NCI-H187 (cell line): ENCODE measurements at regions not wholly inside any gene's neighbourhood (a gene's known extent, or its start where the extent isn't known, plus 50 kb on each side); places are given as distances from the start of the nearest gene placed in this dataset.

Experiments
- DNase-seq, 2 experiments: peaks; one replicate each; lab custom pipeline; 2025; lab: John Stamatoyannopoulos, UW

GRCh38 chr12:89858718-89859117 is 150.1 kb upstream of the ATP2B1 start:
- DNase-seq = no peak

- DNase-seq = no peak
These were observed 149.1 kb upstream of the ATP2B1 start for GRCh38 chr12:89857652-89858274.

- no peak for DNase-seq
These were observed 147.8 kb upstream of the ATP2B1 start for GRCh38 chr12:89856431-89856830.

DNA sequence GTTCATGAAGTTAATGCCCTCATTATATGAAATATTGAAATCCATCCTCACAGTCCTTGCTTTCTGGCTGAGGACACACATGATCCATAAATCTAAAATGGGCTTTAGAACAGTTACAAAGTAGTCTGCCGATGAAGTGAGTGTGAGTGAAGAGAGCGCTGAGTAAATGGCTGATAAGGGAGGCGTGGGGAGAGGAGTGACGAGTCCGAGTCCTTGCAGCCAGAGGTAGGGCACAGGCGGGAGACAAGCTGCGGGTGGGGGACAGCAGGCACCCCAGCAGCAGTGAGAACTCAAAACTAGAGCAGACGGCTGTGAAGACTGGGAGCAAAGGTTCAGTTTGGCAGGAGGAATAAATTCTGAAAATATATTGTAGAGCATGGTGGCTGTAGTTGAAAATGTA is 140.1 kb upstream of the ATP2B1 start:
- no peak for DNase-seq

DNA sequence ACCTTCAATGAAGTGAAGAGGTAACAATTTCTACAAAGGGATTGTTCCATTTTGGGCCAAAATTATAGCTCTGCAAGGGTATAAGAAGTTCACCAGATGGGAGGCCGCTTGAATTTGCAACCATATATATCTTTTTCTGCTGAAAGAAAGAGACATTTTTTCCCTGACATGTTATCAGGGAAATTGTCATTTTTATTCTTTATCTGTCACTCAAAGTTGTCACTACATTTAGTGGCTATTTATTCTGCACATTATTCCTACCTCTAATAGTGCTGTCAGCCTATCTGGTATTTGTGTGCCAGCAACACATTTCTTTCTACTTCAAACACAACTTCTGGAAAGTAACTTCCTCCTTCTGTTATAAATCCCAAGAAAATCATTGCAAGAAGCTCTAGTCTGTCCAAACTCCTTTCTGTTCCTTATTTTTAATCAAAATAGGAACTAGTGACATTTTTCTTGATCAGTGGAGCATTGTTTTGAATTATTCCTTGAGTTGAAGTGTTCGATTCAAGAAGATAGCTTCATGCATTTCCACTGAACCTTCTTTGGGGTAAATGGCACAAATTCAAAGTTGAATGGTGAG is 137.9 kb upstream of the ATP2B1 start:
- DNase-seq = no peak

DNA sequence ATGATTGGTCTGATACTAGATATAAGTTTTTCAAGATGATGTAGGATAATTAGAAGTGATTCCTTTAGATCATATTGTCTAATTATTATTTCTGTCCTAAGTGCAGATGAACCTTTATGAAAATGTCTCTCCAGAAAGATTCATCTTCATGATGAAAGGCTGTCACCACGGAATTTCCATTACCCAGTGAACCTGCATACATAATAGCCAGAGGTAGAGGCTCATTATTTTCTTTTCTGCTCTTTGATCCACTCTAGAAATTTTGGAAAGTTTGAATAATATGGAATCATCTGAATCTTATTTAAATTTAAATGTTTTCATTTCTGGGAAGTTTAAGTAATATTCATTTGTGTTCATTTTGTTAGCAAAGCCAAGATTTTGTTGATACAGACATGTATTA is 137.1 kb upstream of the ATP2B1 start:
- DNase-seq = no peak

- DNase-seq = no peak
These were observed 136.7 kb upstream of the ATP2B1 start for GRCh38 chr12:89845366-89845765.

DNA sequence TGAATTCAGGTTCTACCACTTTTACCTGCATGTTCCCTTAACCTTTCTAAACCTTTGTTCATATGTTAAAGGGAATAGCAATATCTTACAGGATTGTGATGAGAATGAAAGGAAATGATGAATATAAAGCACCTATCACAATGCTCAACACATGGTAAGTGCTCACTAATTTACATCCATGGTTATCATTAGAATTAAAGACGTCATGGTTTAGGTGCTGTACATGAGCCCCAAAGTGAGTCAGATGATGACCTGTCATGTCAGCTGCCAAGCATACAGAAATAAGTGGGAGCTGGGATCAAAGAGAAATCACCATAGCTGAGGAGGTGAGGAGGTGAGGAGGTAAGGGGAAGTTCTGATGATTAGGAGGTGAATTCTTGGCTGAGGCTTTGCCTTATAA is 135.9 kb upstream of the ATP2B1 start:
- DNase-seq = no peak

DNA sequence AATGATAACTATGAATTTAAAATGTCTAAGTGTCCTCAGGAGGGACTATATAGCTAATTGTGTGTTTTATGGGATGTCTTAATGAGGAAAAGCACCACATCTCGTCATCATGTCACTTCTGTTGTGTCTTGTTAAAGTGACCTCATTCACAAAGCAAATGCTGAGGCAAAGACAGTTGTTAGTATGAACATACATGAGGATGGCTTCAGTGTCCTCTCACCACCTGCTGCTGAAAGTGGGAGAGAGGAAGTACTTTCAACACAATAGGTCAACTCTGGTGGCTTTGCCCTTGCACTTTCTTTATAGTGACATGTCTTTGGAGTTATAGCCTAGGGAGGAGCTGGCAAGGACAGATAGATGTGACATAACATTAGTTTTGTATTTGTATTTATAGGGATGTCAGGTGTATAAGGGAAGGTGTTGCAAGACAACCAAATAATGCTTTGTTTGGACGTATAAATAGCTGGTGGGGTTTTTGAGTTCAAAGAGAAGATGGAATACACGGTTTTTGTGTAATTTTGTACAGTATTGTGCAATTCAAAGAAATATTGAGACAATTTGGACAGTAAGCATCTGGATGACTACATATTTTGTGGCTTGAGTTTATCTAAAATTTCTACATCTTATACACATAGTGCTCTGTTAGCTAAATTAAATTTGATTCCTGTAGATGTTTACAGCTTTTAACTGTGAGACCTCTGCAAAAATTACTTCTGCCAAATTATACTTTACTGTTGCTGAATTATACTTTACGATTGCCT is 131.7 kb upstream of the ATP2B1 start:
- DNase-seq = no peak

GRCh38 chr12:89839444-89839843 is 130.8 kb upstream of the ATP2B1 start:
- no peak for DNase-seq

- DNase-seq = no peak
These were observed 130.2 kb upstream of the ATP2B1 start for GRCh38 chr12:89838833-89839232.

GRCh38 chr12:89836026-89836425 is 127.4 kb upstream of the ATP2B1 start:
- DNase-seq = no peak

GRCh38 chr12:89834676-89835075 is 126.0 kb upstream of the ATP2B1 start:
- no peak for DNase-seq

DNA sequence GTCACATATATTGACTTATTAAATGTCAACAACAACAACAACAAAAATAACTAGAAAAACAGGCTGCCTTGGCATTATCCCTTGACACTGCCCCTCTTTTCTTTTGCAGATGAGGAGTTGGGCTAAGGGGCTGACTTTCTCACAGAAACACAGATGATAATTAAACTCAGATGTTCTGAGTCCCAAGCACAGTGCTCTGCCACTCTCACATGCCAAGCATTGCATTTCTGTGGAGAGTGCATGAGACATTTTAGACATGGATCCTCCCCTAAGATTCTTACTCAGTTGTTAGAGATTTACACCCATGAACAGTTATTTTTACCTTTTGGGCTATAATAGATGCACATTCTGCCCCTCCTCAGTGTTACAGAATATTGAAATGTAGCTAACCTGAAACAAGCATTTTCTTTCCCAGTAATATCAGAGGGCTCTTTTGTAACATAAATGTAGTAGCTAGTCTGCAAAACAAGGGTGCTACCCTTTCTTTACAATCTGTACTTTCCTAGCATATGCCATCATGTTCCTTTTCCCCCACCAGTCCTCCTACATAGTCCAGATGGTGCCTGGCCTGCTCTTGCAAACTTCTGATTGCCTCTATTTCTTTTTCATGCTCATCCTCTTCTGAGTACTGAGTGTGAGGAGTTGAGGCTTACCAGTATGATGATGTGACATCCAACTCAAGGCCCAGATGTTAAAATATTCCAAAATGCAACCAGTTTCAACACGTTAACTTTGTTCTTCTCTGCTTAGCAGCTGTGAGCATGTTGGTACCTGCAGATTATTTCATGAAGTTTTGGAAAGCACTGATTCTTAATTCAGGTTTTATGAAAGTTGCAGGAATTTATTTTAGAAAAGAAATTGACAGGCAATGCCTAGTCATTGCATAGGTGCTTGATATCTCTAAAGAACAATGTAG is 125.0 kb upstream of the ATP2B1 start:
- DNase-seq = no peak

DNA sequence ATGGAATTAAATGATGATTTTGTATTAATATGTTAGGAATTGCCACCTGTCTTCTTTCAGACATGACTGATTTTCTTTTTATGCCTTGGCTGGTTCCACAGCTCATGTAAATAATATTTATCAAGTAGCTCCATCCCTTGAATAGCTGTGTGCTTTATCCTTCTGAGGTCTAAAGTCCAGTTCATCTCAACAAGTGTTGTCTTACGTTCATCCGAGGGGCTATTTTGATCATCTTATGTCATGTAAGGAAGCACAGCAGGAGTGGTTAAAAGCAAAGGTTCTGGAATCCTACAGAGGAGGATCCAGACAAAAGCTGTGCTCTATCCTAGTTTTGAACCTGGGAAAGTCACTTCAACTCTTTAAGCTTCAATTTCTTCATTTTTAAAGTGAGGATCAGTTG is 123.7 kb upstream of the ATP2B1 start:
- DNase-seq = no peak

DNA sequence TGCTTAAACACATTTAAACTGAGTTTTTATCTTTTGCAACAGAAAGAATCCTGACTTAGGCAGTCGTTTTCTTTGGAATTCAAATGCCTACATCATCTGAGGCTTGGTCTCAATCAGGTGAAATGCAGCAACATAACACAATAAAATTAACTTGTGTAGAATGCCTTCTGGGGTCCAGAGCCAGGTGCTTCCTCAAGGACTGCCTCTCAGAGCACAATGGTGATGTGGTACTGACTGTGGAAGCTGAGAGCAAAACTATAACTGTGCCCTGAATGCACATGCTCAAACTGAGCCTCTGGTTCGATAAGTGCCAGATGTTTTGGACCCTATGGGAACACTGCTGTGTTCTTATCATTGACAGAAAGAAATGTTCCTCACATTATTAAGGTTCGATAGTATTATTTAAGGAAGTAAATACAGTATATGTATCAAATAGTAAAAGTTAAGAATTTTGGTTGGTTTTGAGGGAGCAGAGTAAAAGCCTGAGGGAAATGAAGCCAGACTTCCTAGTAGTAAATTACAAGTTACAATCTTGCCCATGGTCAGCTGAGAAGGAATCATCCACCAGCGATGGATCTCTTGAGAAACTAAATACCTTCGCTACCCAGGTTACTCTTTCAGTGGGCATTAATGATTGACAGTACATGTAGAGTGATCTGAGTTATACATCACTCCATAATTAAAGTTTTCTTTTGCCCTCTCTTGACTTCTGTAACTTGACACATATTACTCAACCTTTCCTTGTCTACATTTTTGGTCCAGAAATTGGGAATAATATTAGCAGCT is 122.9 kb upstream of the ATP2B1 start:
- no peak for DNase-seq

- DNase-seq = no peak
These were observed 120.9 kb upstream of the ATP2B1 start for GRCh38 chr12:89829434-89829975.

- DNase-seq = no peak
These were observed 119.9 kb upstream of the ATP2B1 start for GRCh38 chr12:89828575-89828974.

DNA sequence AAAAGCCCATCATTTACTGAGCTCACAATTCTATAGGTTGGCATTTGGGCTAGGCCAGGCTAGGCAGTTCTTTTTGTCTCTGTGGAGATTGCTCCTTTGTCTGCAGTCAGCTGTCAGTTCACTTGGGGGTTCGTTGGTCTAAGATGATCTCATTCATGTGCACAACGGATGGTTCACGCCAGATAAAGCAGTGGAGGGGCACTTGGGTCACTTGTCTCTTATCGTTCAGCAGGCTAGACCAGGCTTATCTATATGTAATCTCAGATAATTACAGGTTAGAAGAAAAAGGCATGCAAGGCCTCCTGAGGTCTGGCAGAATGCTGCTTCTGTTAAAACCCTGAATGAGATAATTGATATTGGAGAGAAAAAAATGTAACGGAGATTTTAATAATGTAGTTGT is 119.0 kb upstream of the ATP2B1 start:
- no peak for DNase-seq

DNA sequence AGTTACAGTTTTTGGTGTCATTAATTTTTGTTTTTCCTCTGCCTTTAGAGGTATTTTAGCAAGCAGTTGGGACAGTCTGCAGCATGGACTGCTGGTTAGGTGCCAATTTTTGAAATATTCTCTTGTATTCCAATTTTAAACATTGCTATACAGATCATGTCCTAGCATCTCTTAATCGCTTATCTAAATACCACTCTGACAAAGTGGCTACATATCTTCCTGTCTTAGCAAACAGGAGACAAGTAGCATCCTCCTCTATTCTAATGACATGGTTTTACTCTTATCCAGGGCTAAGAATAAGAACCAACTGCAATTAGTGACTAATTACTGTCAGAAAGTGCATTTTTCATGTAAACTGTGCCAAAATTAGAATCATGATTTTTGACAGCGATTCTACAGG is 117.8 kb upstream of the ATP2B1 start:
- no peak for DNase-seq
